ENCODE measurements at regions not wholly inside any gene's neighbourhood (a gene's known extent, or its start where the extent isn't known, plus 50 kb on each side); places are given as distances from the start of the nearest gene placed in this dataset.

- TF ChIP-seq CTCF (IDR thresholded peaks at IDR 0.05; ENCODE audit: partially characterized antibody, unreplicated experiment) = no peak
- Mint-ChIP-seq H3K27ac (ENCODE audit: unreplicated experiment) (no peak overlapping the region), H3K4me1 (ENCODE audit: low read depth, unreplicated experiment) (peaks cover 10% of the 10 kb centered on the region), H3K36me3 (ENCODE audit: unreplicated experiment) (no peaks in the 10 kb centered on the region), H3K4me3 (ENCODE audit: unreplicated experiment) (no peak overlapping the region), H3K27me3 (ENCODE audit: unreplicated experiment) (peaks cover 1% of the 10 kb centered on the region), H3K9me3 (ENCODE audit: unreplicated experiment) (no peaks in the 10 kb centered on the region)
- no peak for DNase-seq
Measured at GRCh38 chr13:70969321-70969720, 861.1 kb upstream of the KLHL1 start.

- DNase-seq = no peak
- no peaks in the 10 kb centered on the region for H3K36me3 Mint-ChIP-seq (ENCODE audit: unreplicated experiment)
- H3K4me3 Mint-ChIP-seq (ENCODE audit: unreplicated experiment) = no peak overlapping the region
- TF ChIP-seq CTCF (IDR thresholded peaks at IDR 0.05; ENCODE audit: partially characterized antibody, unreplicated experiment) = no peak
- H3K27me3 Mint-ChIP-seq (ENCODE audit: unreplicated experiment) = peaks cover 2% of the 10 kb centered on the region
- no peaks in the 10 kb centered on the region for H3K9me3 Mint-ChIP-seq (ENCODE audit: unreplicated experiment)
- H3K27ac Mint-ChIP-seq (ENCODE audit: unreplicated experiment) = no peak overlapping the region
- peaks cover 11% of the 10 kb centered on the region for H3K4me1 Mint-ChIP-seq (ENCODE audit: low read depth, unreplicated experiment)
Measured at GRCh38 chr13:70967564-70967963, 859.3 kb upstream of the KLHL1 start.

- no peak for TF ChIP-seq CTCF (IDR thresholded peaks at IDR 0.05; ENCODE audit: partially characterized antibody, unreplicated experiment)
- H3K27me3 Mint-ChIP-seq (ENCODE audit: unreplicated experiment) = peaks cover 2% of the 10 kb centered on the region
- no peaks in the 10 kb centered on the region for H3K36me3 Mint-ChIP-seq (ENCODE audit: unreplicated experiment)
- peaks cover 18% of the 10 kb centered on the region for H3K4me1 Mint-ChIP-seq (ENCODE audit: low read depth, unreplicated experiment)
- DNase-seq = no peak
- no peak overlapping the region for H3K27ac Mint-ChIP-seq (ENCODE audit: unreplicated experiment)
- H3K4me3 Mint-ChIP-seq (ENCODE audit: unreplicated experiment) = no peak overlapping the region
- H3K9me3 Mint-ChIP-seq (ENCODE audit: unreplicated experiment) = peaks cover 2% of the 10 kb centered on the region
Measured at GRCh38 chr13:70964874-70965273, 856.6 kb upstream of the KLHL1 start.

GRCh38 chr13:70964124-70964523, 855.9 kb upstream of the KLHL1 start:
- Mint-ChIP-seq H3K4me1 (ENCODE audit: low read depth, unreplicated experiment) (peaks cover 22% of the 10 kb centered on the region), H3K9me3 (ENCODE audit: unreplicated experiment) (peaks cover 3% of the 10 kb centered on the region), H3K36me3 (ENCODE audit: unreplicated experiment) (no peaks in the 10 kb centered on the region), H3K4me3 (ENCODE audit: unreplicated experiment) (no peak overlapping the region), H3K27me3 (ENCODE audit: unreplicated experiment) (peaks cover 2% of the 10 kb centered on the region), H3K27ac (ENCODE audit: unreplicated experiment) (no peak overlapping the region)
- no peak for DNase-seq
- TF ChIP-seq CTCF (IDR thresholded peaks at IDR 0.05; ENCODE audit: partially characterized antibody, unreplicated experiment) = peak; percentile 45

GRCh38 chr13:70960841-70961443, 852.7 kb upstream of the KLHL1 start:
- peaks cover 2% of the 10 kb centered on the region for H3K27me3 Mint-ChIP-seq (ENCODE audit: unreplicated experiment)
- no peak overlapping the region for H3K27ac Mint-ChIP-seq (ENCODE audit: unreplicated experiment)
- H3K9me3 Mint-ChIP-seq (ENCODE audit: unreplicated experiment) = peaks cover 3% of the 10 kb centered on the region
- H3K36me3 Mint-ChIP-seq (ENCODE audit: unreplicated experiment) = no peaks in the 10 kb centered on the region
- peak; percentile 70 for TF ChIP-seq CTCF (IDR thresholded peaks at IDR 0.05; ENCODE audit: partially characterized antibody, unreplicated experiment)
- peaks cover 33% of the 10 kb centered on the region for H3K4me1 Mint-ChIP-seq (ENCODE audit: low read depth, unreplicated experiment)
- H3K4me3 Mint-ChIP-seq (ENCODE audit: unreplicated experiment) = no peak overlapping the region
- no peak for DNase-seq
